Sigmoid colon (tissue), 6 donors: ENCODE measurements at regions not wholly inside any gene's neighbourhood (a gene's known extent, or its start where the extent isn't known, plus 50 kb on each side); places are given as distances from the start of the nearest gene placed in this dataset.

Experiments used
- DNase-seq: peaks from one replicate; pipeline ENCODE4 v3.0.0-alpha.2; 2019
- H3K27ac ChIP-seq, 4 donors: fragments of 200-600 bp; sonication (generic); one replicate each; pipeline ENCODE4 v1.5.1; 2016 to 2019; ENCODE audit warnings: mild to moderate bottlenecking in 1 of 4
- H3K27me3 ChIP-seq, 3 donors: fragments of 200-600 bp; sonication (generic); one replicate each; pipeline ENCODE4 v1.5.1; 2019; ENCODE audit warnings: mild to moderate bottlenecking in 1 of 3
- H3K36me3 ChIP-seq, 4 donors: fragments of 200-600 bp; sonication (generic); one replicate each; pipeline ENCODE4 v1.5.1; 2016 to 2019
- H3K4me1 ChIP-seq, 4 donors: fragments of 200-600 bp; sonication (generic); one replicate each; pipeline ENCODE4 v1.5.1; 2017 to 2019
- H3K4me3 ChIP-seq, 4 donors: fragments of 200-600 bp; sonication (generic); one replicate each; pipeline ENCODE4 v1.5.1; 2017 to 2019; ENCODE audit warnings: mild to moderate bottlenecking in 2 of 4, moderate library complexity in 1 of 4
- H3K9me3 ChIP-seq, 4 donors: fragments of 200-600 bp in 3 of 4; sonication (generic) in 3 of 4; one replicate each; pipeline versions ENCODE4 v1.5.1 to v1.6.1; 2013 to 2019
- CTCF ChIP-seq, 4 experiments: fragments of 450-650 bp in 3 of 4; fragments of 200-600 bp in 1 of 4; IDR thresholded peaks; one replicate each; pipeline ENCODE4 v1.5.1; 2016 to 2019; ENCODE audit warnings: antibody characterized with exemption in 4 of 4, mild to moderate bottlenecking in 3 of 4, moderate library complexity in 2 of 4
- EP300 ChIP-seq, 4 donors: sonication (generic); formaldehyde crosslinking; IDR thresholded peaks; one replicate each; pipeline ENCODE4 v1.6.1; 2017; ENCODE audit warnings: antibody characterized with exemption in 4 of 4
- POLR2A ChIP-seq, 2 donors: fragments of 450-650 bp; IDR thresholded peaks; one replicate each; pipeline ENCODE4 v1.6.1; 2016; ENCODE audit warnings: antibody characterized with exemption in 2 of 2, mild to moderate bottlenecking in 2 of 2, moderate library complexity in 2 of 2
- POLR2AphosphoS5 ChIP-seq, 4 donors: sonication (generic); formaldehyde crosslinking; IDR thresholded peaks; one replicate each; pipeline ENCODE4 v1.6.1; 2017; ENCODE audit warnings: antibody characterized with exemption in 4 of 4
- WGBS, 2 donors: extraction: QIAGEN DNeasy Blood & Tissue Kit; methylation state at CpG; one replicate each; pipeline ENCODE4 v1.1.7; 2013; 5-methylcytosine and 5-hydroxymethylcytosine counted together
- intact Hi-C: fragments of 100-400 bp; cut with DNase I; formaldehyde crosslinking; loops from one replicate; pipeline ENCODE4 v1.15.1; 2023
- donor health status: healthy with polysubstance abuse.
- donor health status: healthy.

- DNase-seq, result no peak
- H3K4me1 ChIP-seq, result peaks cover 0 to 3% (median 0%) of the 10 kb centered on the region in 4 donors
- no peaks in the 10 kb centered on the region for H3K36me3 ChIP-seq
- no peaks in the 10 kb centered on the region for H3K9me3 ChIP-seq
- no peak overlapping the region for H3K27ac ChIP-seq
- TF ChIP-seq CTCF (IDR thresholded peaks at IDR 0.05) (no peak), POLR2AphosphoS5 (IDR thresholded peaks at IDR 0.05) (no peak), EP300 (IDR thresholded peaks at IDR 0.05) (no peak), POLR2A (IDR thresholded peaks at IDR 0.05) (no peak)
- no peaks in the 10 kb centered on the region for H3K27me3 ChIP-seq
- no peak overlapping the region for H3K4me3 ChIP-seq
- WGBS, 2 donors, result 58 to 74% methylated on average over 5 of the region's 5 CpGs
- intact Hi-C loops, result no loop called here
Observed at GRCh38 chr6:82057846-82058554, 189.5 kb downstream of the IBTK start.

- DNase-seq, result no peak
- 78 to 83% methylated on average over 1 of the region's 1 CpG for WGBS, 2 donors
- no peak overlapping the region for H3K4me3 ChIP-seq
- H3K36me3 ChIP-seq, result no peaks in the 10 kb centered on the region
- intact Hi-C loops, result no loop called here
- no peaks in the 10 kb centered on the region for H3K27me3 ChIP-seq
- H3K9me3 ChIP-seq, result no peaks in the 10 kb centered on the region
- H3K4me1 ChIP-seq, result peaks cover 0 to 3% (median 0%) of the 10 kb centered on the region in 4 donors
- H3K27ac ChIP-seq, result no peak overlapping the region
- TF ChIP-seq POLR2A (IDR thresholded peaks at IDR 0.05), result no peak
- no peak for TF ChIP-seq EP300 (IDR thresholded peaks at IDR 0.05)
- TF ChIP-seq CTCF (IDR thresholded peaks at IDR 0.05), result no peak
- no peak for TF ChIP-seq POLR2AphosphoS5 (IDR thresholded peaks at IDR 0.05)
Observed at GRCh38 chr6:82056567-82056966, 191.0 kb downstream of the IBTK start.

- no peak for DNase-seq
- 87 to 89% methylated on average over 6 of the region's 6 CpGs for WGBS, 2 donors
Observed at GRCh38 chr6:82045965-82046756, 201.4 kb downstream of the IBTK start.

More at GRCh38 chr6:82045965-82046756, 201.4 kb downstream of the IBTK start:
- Histone ChIP-seq H3K36me3 (no peaks in the 10 kb centered on the region), H3K9me3 (no peaks in the 10 kb centered on the region), H3K4me1 (no peaks in the 10 kb centered on the region), H3K4me3 (no peak overlapping the region), H3K27ac (no peak overlapping the region), H3K27me3 (no peaks in the 10 kb centered on the region)
- no peak for TF ChIP-seq POLR2A (IDR thresholded peaks at IDR 0.05)
- TF ChIP-seq CTCF (IDR thresholded peaks at IDR 0.05), result no peak
- no peak for TF ChIP-seq EP300 (IDR thresholded peaks at IDR 0.05)
- no peak for TF ChIP-seq POLR2AphosphoS5 (IDR thresholded peaks at IDR 0.05)
- intact Hi-C loops, result loop anchor here (10.0 kb wide), 1 partner anchor 291 kb away; the partner anchor contains the start of gene TENT5A
